Osteoblast (primary cell): ENCODE measurements at regions not wholly inside any gene's neighbourhood (a gene's known extent, or its start where the extent isn't known, plus 50 kb on each side); places are given as distances from the start of the nearest gene placed in this dataset.

ENCODE experiments used
- DNase-seq: peaks from one replicate; pipeline ENCODE4 v3.0.0; 2011; ENCODE audit warnings: low spot score, mixed read lengths; ENCODE audit not compliant: insufficient read length; ENCODE audit errors: missing footprints
- H2AFZ ChIP-seq: 2 replicates; pipeline ENCODE4 v1.6.0; 2011; ENCODE audit warnings: mild to moderate bottlenecking, low read length
- H3K27ac ChIP-seq: 2 replicates; pipeline ENCODE4 v1.5.1; 2011; ENCODE audit warnings: mild to moderate bottlenecking, low read depth, low read length, moderate library complexity
- H3K27me3 ChIP-seq: 2 replicates; pipeline ENCODE4 v1.6.0; 2012; ENCODE audit warnings: mild to moderate bottlenecking, control low read depth, inconsistent platforms, low read length, moderate library complexity; ENCODE audit not compliant: insufficient read depth
- H3K36me3 ChIP-seq: 2 replicates; pipeline ENCODE4 v1.5.1; 2011; ENCODE audit warnings: mild to moderate bottlenecking, low read length, control low read depth, moderate library complexity; ENCODE audit not compliant: insufficient read depth
- H3K4me1 ChIP-seq: 2 replicates; pipeline ENCODE4 v1.5.1; 2011; ENCODE audit warnings: mild to moderate bottlenecking, low read length, control low read depth, moderate library complexity; ENCODE audit not compliant: insufficient read depth
- H3K4me2 ChIP-seq: 2 replicates; pipeline ENCODE4 v1.6.0; 2011; ENCODE audit warnings: mild to moderate bottlenecking, low read length; ENCODE audit not compliant: insufficient read depth
- H3K4me3 ChIP-seq: fragments of 200-600 bp; sonication (generic); 3 replicates; pipeline ENCODE4 v1.5.1; 2012; ENCODE audit warnings: mild to moderate bottlenecking, low read length, inconsistent platforms; ENCODE audit not compliant: insufficient read depth
- H3K79me2 ChIP-seq: 2 replicates; pipeline ENCODE4 v1.6.0; 2012; ENCODE audit warnings: mild to moderate bottlenecking, low read length, control low read depth, inconsistent platforms; ENCODE audit not compliant: insufficient read depth
- H3K9me3 ChIP-seq: 2 replicates; pipeline ENCODE4 v1.5.1; 2011; ENCODE audit warnings: low read depth, low read length, control low read depth
- H4K20me1 ChIP-seq: 2 replicates; pipeline ENCODE4 v1.6.0; 2012; ENCODE audit warnings: mild to moderate bottlenecking, low read length, control low read depth; ENCODE audit not compliant: insufficient read depth
- TF ChIP-seq, protein P1 (sequence below): IDR thresholded peaks from 2 replicates; pipeline ENCODE4 v1.5.1; 2011; ENCODE audit warnings: mild to moderate bottlenecking, low read depth, low read length, moderate library complexity; ENCODE audit errors: extremely low read depth

GRCh38 chr10:111785921-111786320 lies 397.6 kb downstream of the GPAM start:
- no peak overlapping the region for H3K4me3 ChIP-seq
- no peaks in the 10 kb centered on the region for H3K4me1 ChIP-seq
- no peak overlapping the region for H2AFZ ChIP-seq
- no peaks in the 10 kb centered on the region for H3K9me3 ChIP-seq
- no peaks in the 10 kb centered on the region for H3K27me3 ChIP-seq
- TF ChIP-seq, protein P1, sequence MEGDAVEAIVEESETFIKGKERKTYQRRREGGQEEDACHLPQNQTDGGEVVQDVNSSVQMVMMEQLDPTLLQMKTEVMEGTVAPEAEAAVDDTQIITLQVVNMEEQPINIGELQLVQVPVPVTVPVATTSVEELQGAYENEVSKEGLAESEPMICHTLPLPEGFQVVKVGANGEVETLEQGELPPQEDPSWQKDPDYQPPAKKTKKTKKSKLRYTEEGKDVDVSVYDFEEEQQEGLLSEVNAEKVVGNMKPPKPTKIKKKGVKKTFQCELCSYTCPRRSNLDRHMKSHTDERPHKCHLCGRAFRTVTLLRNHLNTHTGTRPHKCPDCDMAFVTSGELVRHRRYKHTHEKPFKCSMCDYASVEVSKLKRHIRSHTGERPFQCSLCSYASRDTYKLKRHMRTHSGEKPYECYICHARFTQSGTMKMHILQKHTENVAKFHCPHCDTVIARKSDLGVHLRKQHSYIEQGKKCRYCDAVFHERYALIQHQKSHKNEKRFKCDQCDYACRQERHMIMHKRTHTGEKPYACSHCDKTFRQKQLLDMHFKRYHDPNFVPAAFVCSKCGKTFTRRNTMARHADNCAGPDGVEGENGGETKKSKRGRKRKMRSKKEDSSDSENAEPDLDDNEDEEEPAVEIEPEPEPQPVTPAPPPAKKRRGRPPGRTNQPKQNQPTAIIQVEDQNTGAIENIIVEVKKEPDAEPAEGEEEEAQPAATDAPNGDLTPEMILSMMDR, result no peak
- H4K20me1 ChIP-seq, result no peaks in the 10 kb centered on the region
- H3K36me3 ChIP-seq, result no peaks in the 10 kb centered on the region
- H3K4me2 ChIP-seq, result no peak overlapping the region
- H3K79me2 ChIP-seq, result no peaks in the 10 kb centered on the region
- DNase-seq, result no peak
- no peak overlapping the region for H3K27ac ChIP-seq

DNA sequence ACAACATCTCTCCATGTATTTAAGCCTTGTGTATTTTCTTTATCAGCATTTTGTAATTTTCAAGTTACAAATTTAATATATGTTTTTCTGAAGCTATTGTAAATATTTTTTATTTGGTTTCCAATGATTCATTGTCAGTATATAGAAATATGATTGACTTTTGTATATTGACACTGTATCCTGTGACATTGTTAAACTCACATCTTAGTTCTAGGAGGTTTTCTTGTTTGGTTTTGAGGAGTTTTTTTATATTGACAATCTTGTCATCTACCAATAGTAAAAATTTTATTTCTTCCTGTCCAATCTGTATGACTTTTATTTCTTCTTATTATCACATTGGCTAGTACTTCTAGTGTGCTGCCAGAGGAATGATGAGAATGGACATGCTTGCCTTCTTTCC lies 393.7 kb downstream of the GPAM start:
- no peak for DNase-seq
- H3K4me1 ChIP-seq, result no peaks in the 10 kb centered on the region
- H4K20me1 ChIP-seq, result no peaks in the 10 kb centered on the region
- H3K9me3 ChIP-seq, result no peaks in the 10 kb centered on the region
- no peak overlapping the region for H3K27ac ChIP-seq
- no peak overlapping the region for H3K4me3 ChIP-seq
- no peaks in the 10 kb centered on the region for H3K36me3 ChIP-seq
- TF ChIP-seq, protein P1, result no peak
- H3K79me2 ChIP-seq, result no peaks in the 10 kb centered on the region
- H3K4me2 ChIP-seq, result no peak overlapping the region
- H2AFZ ChIP-seq, result no peak overlapping the region
- no peaks in the 10 kb centered on the region for H3K27me3 ChIP-seq

DNA sequence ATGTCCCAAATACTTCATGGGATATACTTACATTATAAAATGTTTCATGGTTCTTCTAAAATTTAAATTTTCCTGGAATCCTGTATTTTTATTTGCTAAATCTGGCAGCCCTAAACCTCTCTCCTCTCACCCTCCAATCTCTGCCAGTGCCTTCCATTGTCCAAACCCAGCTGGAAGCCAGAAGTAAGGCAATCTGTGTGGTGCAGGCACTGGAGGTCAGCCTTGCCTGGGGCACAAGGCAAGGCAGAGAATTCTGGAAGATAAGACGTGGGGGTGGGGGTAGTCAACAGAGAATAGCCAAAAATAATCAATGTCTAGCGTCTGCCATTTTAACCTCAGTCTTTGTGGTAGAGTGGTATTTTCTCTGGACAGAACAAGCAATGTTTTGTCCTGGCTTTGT lies 381.7 kb downstream of the GPAM start:
- no peaks in the 10 kb centered on the region for H3K9me3 ChIP-seq
- no peaks in the 10 kb centered on the region for H4K20me1 ChIP-seq
- no peaks in the 10 kb centered on the region for H3K79me2 ChIP-seq
- H3K4me1 ChIP-seq, result no peaks in the 10 kb centered on the region
- H2AFZ ChIP-seq, result no peak overlapping the region
- H3K4me2 ChIP-seq, result no peak overlapping the region
- H3K27me3 ChIP-seq, result no peaks in the 10 kb centered on the region
- no peak overlapping the region for H3K27ac ChIP-seq
- TF ChIP-seq, protein P1, result no peak
- no peak for DNase-seq
- H3K4me3 ChIP-seq, result no peak overlapping the region
- no peaks in the 10 kb centered on the region for H3K36me3 ChIP-seq

DNA sequence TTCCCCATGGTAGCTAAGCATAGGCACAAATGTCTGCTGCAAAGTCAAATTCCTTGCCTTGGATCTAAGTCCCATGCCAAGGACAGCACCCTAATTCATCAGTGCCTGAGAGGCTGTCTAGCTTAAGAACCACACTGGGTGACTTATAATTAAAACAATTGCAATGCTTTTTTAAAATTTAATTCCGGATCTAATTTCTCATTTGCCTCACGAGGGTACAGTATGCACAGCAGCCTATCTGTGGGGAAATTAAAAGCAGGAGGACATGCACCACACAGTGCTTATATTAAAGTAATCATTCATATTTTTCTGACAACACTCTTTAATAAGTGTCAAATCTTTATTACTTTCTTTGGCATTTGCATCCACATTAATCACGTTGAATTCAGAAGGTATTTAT lies 378.8 kb downstream of the GPAM start:
- Histone ChIP-seq H3K79me2 (no peaks in the 10 kb centered on the region), H3K4me2 (no peak overlapping the region), H4K20me1 (no peaks in the 10 kb centered on the region), H3K4me1 (no peaks in the 10 kb centered on the region), H3K4me3 (no peak overlapping the region), H2AFZ (no peak overlapping the region), H3K27ac (no peak overlapping the region), H3K36me3 (no peaks in the 10 kb centered on the region), H3K27me3 (no peaks in the 10 kb centered on the region), H3K9me3 (no peaks in the 10 kb centered on the region)
- TF ChIP-seq, protein P1, result no peak
- no peak for DNase-seq
